Nephron (organoid): ENCODE measurements at regions not wholly inside any gene's neighbourhood (a gene's known extent, or its start where the extent isn't known, plus 50 kb on each side); places are given as distances from the start of the nearest gene placed in this dataset.

Experiments used
- H3K27ac Mint-ChIP-seq, 3 experiments: 2 replicates each; pipeline ENCODE4 v1.8.0; 2020; ENCODE audit warnings: mixed read lengths in 3 of 3, mild to moderate bottlenecking in 2 of 3, moderate library complexity in 1 of 3
- H3K27me3 Mint-ChIP-seq: 2 replicates; pipeline ENCODE4 v1.8.0; 2021; ENCODE audit warnings: low read depth, mild to moderate bottlenecking, moderate library complexity, mixed read lengths
- H3K36me3 Mint-ChIP-seq: 2 replicates; pipeline ENCODE4 v1.8.0; 2020; ENCODE audit warnings: low read depth, mixed read lengths
- H3K4me1 Mint-ChIP-seq: 2 replicates; pipeline ENCODE4 v1.8.0; 2020; ENCODE audit warnings: mixed read lengths
- H3K4me3 Mint-ChIP-seq, 3 experiments: 2 replicates each; pipeline ENCODE4 v1.8.0; 2020; ENCODE audit warnings: mild to moderate bottlenecking in 3 of 3, mixed read lengths in 3 of 3, moderate library complexity in 2 of 3
- H3K9me3 Mint-ChIP-seq: 2 replicates; pipeline ENCODE4 v1.8.0; 2020; ENCODE audit warnings: mixed read lengths
- CTCF ChIP-seq, 3 experiments: fragments of 200-600 bp; sonication (generic); IDR thresholded peaks; one replicate each; pipeline ENCODE4 v1.5.0; 2021; ENCODE audit warnings: antibody characterized with exemption in 3 of 3; ENCODE audit not compliant: unreplicated experiment in 3 of 3

- H3K4me3 Mint-ChIP-seq: no peak overlapping the region
- H3K4me1 Mint-ChIP-seq: no peaks in the 10 kb centered on the region
- peaks cover 16% of the 10 kb centered on the region for H3K9me3 Mint-ChIP-seq
- no peak for TF ChIP-seq CTCF (IDR thresholded peaks at IDR 0.05; ENCODE audit: unreplicated experiment in 3 of 3)
- H3K27me3 Mint-ChIP-seq: no peaks in the 10 kb centered on the region
- no peaks in the 10 kb centered on the region for H3K36me3 Mint-ChIP-seq
- no peak overlapping the region for H3K27ac Mint-ChIP-seq
These were observed 120.4 kb downstream of the TPBG start for GRCh38 chr6:82484001-82484400.

- Mint-ChIP-seq H3K27ac (no peak overlapping the region), H3K27me3 (no peaks in the 10 kb centered on the region), H3K36me3 (no peaks in the 10 kb centered on the region), H3K4me1 (no peaks in the 10 kb centered on the region), H3K9me3 (peaks cover 20% of the 10 kb centered on the region), H3K4me3 (no peak overlapping the region)
- TF ChIP-seq CTCF (IDR thresholded peaks at IDR 0.05; ENCODE audit: unreplicated experiment in 3 of 3): no peak
These were observed 121.4 kb downstream of the TPBG start for GRCh38 chr6:82484737-82485626.

- no peak overlapping the region for H3K4me3 Mint-ChIP-seq
- H3K4me1 Mint-ChIP-seq: no peaks in the 10 kb centered on the region
- H3K27ac Mint-ChIP-seq: no peak overlapping the region
- H3K27me3 Mint-ChIP-seq: no peaks in the 10 kb centered on the region
- no peaks in the 10 kb centered on the region for H3K36me3 Mint-ChIP-seq
- no peak for TF ChIP-seq CTCF (IDR thresholded peaks at IDR 0.05; ENCODE audit: unreplicated experiment in 3 of 3)
- H3K9me3 Mint-ChIP-seq: peaks cover 20% of the 10 kb centered on the region
These were observed 124.3 kb downstream of the TPBG start for GRCh38 chr6:82487895-82488294.

- Mint-ChIP-seq H3K27ac (no peak overlapping the region), H3K36me3 (no peaks in the 10 kb centered on the region), H3K9me3 (peaks cover 20% of the 10 kb centered on the region), H3K4me3 (no peak overlapping the region), H3K27me3 (no peaks in the 10 kb centered on the region), H3K4me1 (no peaks in the 10 kb centered on the region)
- no peak for TF ChIP-seq CTCF (IDR thresholded peaks at IDR 0.05; ENCODE audit: unreplicated experiment in 3 of 3)
These were observed 124.8 kb downstream of the TPBG start for GRCh38 chr6:82488403-82488802.

- H3K27me3 Mint-ChIP-seq: no peaks in the 10 kb centered on the region
These were observed 128.5 kb downstream of the TPBG start for GRCh38 chr6:82492134-82492533.

More at GRCh38 chr6:82492134-82492533, 128.5 kb downstream of the TPBG start:
- Mint-ChIP-seq H3K4me1 (no peaks in the 10 kb centered on the region), H3K36me3 (no peaks in the 10 kb centered on the region), H3K4me3 (no peak overlapping the region), H3K9me3 (peaks cover 7% of the 10 kb centered on the region), H3K27ac (no peak overlapping the region)
- no peak for TF ChIP-seq CTCF (IDR thresholded peaks at IDR 0.05; ENCODE audit: unreplicated experiment in 3 of 3)
